ENCODE measurements at regions not wholly inside any gene's neighbourhood (a gene's known extent, or its start where the extent isn't known, plus 50 kb on each side); places are given as distances from the start of the nearest gene placed in this dataset.
"Not testable (repeated sequence)": the region's sequence is repeated elsewhere in the genome, so short reads cannot be mapped to it uniquely, and the experiment has no call there.

DNA sequence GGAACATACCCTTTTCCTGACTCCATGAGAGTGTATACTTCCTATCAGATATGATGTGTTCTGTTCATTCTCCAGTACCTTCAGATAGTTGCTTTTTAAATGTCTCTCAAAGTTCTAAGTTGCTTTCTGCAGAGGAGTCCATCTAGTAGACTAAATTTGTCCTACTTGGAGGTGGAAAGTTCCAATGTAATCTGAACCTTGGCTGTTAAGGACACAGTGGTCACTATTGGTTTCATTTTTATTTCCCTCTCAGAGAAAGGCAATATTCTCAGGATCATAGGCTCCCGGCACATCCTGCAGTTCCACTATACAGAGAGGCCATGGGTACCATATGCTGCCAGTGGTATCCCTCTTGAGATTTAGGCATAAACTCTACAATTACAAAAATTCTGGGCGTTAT lies 634.6 kb downstream of the LRRC70 start:
- intact Hi-C loops (cut with DNase I; ENCODE audit: low total_unique reads) (no loop called here), in situ Hi-C loops (cut with MboI; ENCODE audit: low sequenced_read_pairs in 4 of 4) (no loop called here)
- Histone ChIP-seq H3K4me3 (no peak overlapping the region), H3K36me3 (no peaks in the 10 kb centered on the region), H3K9me3 (no peaks in the 10 kb centered on the region), H3K4me1 (no peaks in the 10 kb centered on the region), H3K27ac (no peak overlapping the region), H3K27me3 (no peaks in the 10 kb centered on the region)
- no peak for TF ChIP-seq POLR2A (IDR thresholded peaks at IDR 0.05)
- TF ChIP-seq, protein P1, sequence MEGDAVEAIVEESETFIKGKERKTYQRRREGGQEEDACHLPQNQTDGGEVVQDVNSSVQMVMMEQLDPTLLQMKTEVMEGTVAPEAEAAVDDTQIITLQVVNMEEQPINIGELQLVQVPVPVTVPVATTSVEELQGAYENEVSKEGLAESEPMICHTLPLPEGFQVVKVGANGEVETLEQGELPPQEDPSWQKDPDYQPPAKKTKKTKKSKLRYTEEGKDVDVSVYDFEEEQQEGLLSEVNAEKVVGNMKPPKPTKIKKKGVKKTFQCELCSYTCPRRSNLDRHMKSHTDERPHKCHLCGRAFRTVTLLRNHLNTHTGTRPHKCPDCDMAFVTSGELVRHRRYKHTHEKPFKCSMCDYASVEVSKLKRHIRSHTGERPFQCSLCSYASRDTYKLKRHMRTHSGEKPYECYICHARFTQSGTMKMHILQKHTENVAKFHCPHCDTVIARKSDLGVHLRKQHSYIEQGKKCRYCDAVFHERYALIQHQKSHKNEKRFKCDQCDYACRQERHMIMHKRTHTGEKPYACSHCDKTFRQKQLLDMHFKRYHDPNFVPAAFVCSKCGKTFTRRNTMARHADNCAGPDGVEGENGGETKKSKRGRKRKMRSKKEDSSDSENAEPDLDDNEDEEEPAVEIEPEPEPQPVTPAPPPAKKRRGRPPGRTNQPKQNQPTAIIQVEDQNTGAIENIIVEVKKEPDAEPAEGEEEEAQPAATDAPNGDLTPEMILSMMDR (IDR thresholded peaks at IDR 0.05 in 4 of 5, conservative IDR thresholded peaks at IDR 0.05 in 1 of 5), result no peak
- DNase-seq (no peak), ATAC-seq (no peak)

DNA sequence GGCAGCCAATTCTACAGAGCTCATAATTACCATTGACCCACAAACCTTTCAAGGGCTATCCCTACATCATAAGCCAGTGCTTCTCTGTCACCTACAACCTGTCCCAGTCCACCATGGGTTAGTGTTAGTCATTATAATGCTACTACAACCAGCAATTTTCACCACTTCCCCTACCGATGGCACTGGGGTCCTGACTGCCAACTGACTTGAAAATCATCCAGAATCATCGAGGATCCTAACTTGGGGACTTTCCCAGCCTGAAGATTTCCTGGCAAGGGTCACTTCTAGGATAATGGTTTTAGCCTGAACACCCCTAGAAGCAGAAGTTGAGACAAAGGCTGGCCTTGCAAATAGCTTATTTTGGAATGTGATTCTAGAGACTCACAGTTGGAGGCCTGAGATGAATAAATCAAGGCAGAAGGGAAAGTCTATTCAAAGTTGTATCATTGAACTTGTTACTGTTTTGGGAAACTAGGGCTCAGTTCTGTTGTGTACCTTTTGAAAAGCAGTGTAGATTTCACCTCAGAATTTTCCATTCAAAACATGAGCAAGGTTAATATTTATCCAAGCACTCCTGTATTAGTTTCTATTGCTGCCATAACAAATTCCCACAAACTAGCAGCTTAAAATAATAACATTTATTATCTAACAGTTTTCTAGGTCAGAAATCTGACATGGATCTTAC lies 633.0 kb downstream of the LRRC70 start:
- no peaks in the 10 kb centered on the region for H3K36me3 ChIP-seq
- no peak for DNase-seq
- in situ Hi-C loops (cut with MboI; ENCODE audit: low sequenced_read_pairs in 4 of 4), result no loop called here
- TF ChIP-seq, protein P1 (IDR thresholded peaks at IDR 0.05 in 4 of 5, conservative IDR thresholded peaks at IDR 0.05 in 1 of 5), result no peak
- TF ChIP-seq POLR2A (IDR thresholded peaks at IDR 0.05), result no peak
- intact Hi-C loops (cut with DNase I; ENCODE audit: low total_unique reads), result no loop called here
- no peaks in the 10 kb centered on the region for H3K9me3 ChIP-seq
- H3K4me1 ChIP-seq, result no peaks in the 10 kb centered on the region
- H3K4me3 ChIP-seq, result no peak overlapping the region
- no peaks in the 10 kb centered on the region for H3K27me3 ChIP-seq
- no peak for ATAC-seq
- H3K27ac ChIP-seq, result no peak overlapping the region

DNA sequence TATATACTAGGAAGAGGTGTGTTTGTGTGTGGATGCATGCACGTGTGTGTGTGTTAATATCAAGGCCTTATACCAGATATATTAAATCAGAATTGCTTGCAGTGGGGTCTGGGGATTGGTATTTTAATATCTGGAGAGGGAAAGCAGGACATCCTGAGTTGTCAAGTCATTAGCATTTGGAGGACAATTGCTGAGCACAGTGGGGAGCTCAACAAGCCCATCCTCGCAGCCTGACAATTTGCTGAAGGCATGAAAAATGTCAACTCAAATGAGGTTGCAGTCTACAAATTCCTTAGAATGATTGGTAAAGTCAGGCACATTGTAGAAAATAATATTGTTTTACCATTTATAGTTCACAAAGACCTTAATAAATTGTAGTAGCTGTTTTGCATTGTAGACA lies 627.4 kb downstream of the LRRC70 start:
- DNase-seq, result no peak
- Histone ChIP-seq H3K36me3 (no peaks in the 10 kb centered on the region), H3K27me3 (no peaks in the 10 kb centered on the region), H3K27ac (no peak overlapping the region), H3K9me3 (no peaks in the 10 kb centered on the region), H3K4me3 (no peak overlapping the region), H3K4me1 (no peaks in the 10 kb centered on the region)
- TF ChIP-seq, protein P1 (IDR thresholded peaks at IDR 0.05 in 4 of 5, conservative IDR thresholded peaks at IDR 0.05 in 1 of 5), result no peak
- TF ChIP-seq POLR2A (IDR thresholded peaks at IDR 0.05), result no peak
- ATAC-seq, result no peak
- intact Hi-C loops (cut with DNase I; ENCODE audit: low total_unique reads), result no loop called here
- in situ Hi-C loops (cut with MboI; ENCODE audit: low sequenced_read_pairs in 4 of 4), result no loop called here

DNA sequence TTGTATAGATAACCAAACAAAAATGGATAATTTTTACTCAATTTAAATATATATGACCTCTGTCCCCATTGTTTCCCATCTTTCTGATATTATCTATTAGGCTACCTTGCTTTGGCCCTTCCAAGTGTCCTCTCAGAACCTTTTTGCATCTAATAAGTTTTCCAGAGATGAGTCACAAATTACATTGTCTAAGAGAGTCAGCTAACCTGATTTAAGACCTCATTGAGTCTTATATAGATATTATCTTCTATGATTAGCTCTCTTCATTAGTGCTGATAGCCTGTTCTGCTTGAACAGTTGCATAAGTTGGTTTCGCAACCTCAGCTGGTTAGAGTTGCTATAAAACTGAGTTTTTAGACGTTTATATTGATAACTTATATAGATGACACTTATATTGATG lies 623.1 kb downstream of the LRRC70 start:
- DNase-seq, result no peak
- Histone ChIP-seq H3K27me3 (no peaks in the 10 kb centered on the region), H3K27ac (no peak overlapping the region), H3K4me1 (no peaks in the 10 kb centered on the region), H3K9me3 (no peaks in the 10 kb centered on the region), H3K36me3 (no peaks in the 10 kb centered on the region), H3K4me3 (no peak overlapping the region)
- no peak for ATAC-seq
- intact Hi-C loops (cut with DNase I; ENCODE audit: low total_unique reads) (no loop called here), in situ Hi-C loops (cut with MboI; ENCODE audit: low sequenced_read_pairs in 4 of 4) (no loop called here)
- no peak for TF ChIP-seq POLR2A (IDR thresholded peaks at IDR 0.05)
- TF ChIP-seq, protein P1 (IDR thresholded peaks at IDR 0.05 in 4 of 5, conservative IDR thresholded peaks at IDR 0.05 in 1 of 5), result no peak

DNA sequence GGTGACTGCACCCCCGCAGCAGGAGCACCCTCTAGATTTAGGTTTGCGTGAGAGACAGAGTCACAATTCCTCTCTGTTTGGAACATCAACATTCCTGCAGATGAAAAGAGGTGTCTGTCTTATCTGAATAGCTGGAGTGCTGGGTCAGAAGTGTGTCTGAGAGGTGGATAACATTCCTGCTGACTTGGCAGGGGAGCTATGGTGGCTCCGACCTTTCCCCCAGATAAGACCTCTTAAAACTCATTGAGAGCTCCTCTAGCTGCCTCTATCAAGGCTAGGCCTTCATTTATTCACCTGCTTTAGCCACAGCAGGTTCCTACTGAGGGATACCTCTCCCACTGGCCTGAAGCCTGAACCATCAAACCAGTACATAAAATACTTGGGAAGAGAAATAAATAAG lies 615.5 kb downstream of the LRRC70 start:
- Histone ChIP-seq H3K27me3 (no peaks in the 10 kb centered on the region), H3K36me3 (no peaks in the 10 kb centered on the region), H3K4me3 (no peak overlapping the region), H3K4me1 (no peaks in the 10 kb centered on the region), H3K27ac (no peak overlapping the region), H3K9me3 (no peaks in the 10 kb centered on the region)
- ATAC-seq (no peak), DNase-seq (no peak)
- TF ChIP-seq, protein P1 (IDR thresholded peaks at IDR 0.05 in 4 of 5, conservative IDR thresholded peaks at IDR 0.05 in 1 of 5), result no peak
- no peak for TF ChIP-seq POLR2A (IDR thresholded peaks at IDR 0.05)
- intact Hi-C loops (cut with DNase I; ENCODE audit: low total_unique reads) (no loop called here), in situ Hi-C loops (cut with MboI; ENCODE audit: low sequenced_read_pairs in 4 of 4) (no loop called here)

DNA sequence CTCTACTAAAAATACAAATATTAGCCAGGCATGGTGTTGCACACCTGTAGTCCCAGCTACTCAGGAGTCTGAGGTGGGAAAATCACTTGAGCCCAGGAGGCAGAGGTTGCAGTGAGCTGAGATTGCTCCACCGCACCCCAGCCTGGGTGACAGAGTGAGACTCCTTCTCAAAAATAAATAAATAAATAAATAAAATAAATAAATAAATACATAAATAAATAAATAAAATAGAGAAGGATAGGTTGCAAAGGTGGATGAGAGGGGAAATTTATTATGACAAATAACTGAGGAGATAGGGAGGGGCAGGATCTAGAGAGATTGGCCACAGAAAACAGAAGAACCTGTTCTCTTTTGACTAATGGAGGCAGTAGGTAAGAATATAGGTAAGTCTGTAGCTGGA lies 601.6 kb downstream of the LRRC70 start:
- H3K4me3 ChIP-seq; H3K27ac ChIP-seq; intact Hi-C loops (cut with DNase I; ENCODE audit: low total_unique reads); DNase-seq; H3K27me3 ChIP-seq; H3K4me1 ChIP-seq; H3K9me3 ChIP-seq; ATAC-seq; in situ Hi-C loops (cut with MboI; ENCODE audit: low sequenced_read_pairs in 4 of 4); H3K36me3 ChIP-seq: not testable (repeated sequence)
